Trophoblast cell (in vitro differentiated cells and primary cell): ENCODE measurements at regions not wholly inside any gene's neighbourhood (a gene's known extent, or its start where the extent isn't known, plus 50 kb on each side); places are given as distances from the start of the nearest gene placed in this dataset.
"Not testable (repeated sequence)": the region's sequence is repeated elsewhere in the genome, so short reads cannot be mapped to it uniquely, and the experiment has no call there.

ENCODE experiments used
- DNase-seq, 2 donors: peaks; one replicate each; pipeline ENCODE4 v3.0.0-alpha.2; 2016
- H2AFZ ChIP-seq: 2 replicates; pipeline ENCODE4 v1.6.1; 2013; ENCODE audit warnings: low read length, moderate library complexity, mild to moderate bottlenecking; ENCODE audit not compliant: insufficient read depth, poor library complexity
- H2AK5ac ChIP-seq: 2 replicates; pipeline ENCODE4 v1.6.1; 2013; ENCODE audit warnings: mild to moderate bottlenecking, low read length
- H2BK120ac ChIP-seq: 2 replicates; pipeline ENCODE4 v1.6.1; 2013; ENCODE audit warnings: low read length, mild to moderate bottlenecking, moderate library complexity; ENCODE audit not compliant: insufficient read depth, poor library complexity
- H2BK12ac ChIP-seq: 2 replicates; pipeline ENCODE4 v1.6.1; 2013; ENCODE audit warnings: mild to moderate bottlenecking, low read length, moderate library complexity
- H2BK5ac ChIP-seq: 2 replicates; pipeline ENCODE4 v1.6.1; 2013; ENCODE audit warnings: low read length, low read depth, moderate library complexity, mild to moderate bottlenecking; ENCODE audit not compliant: poor library complexity
- H3K14ac ChIP-seq: 2 replicates; pipeline ENCODE4 v1.6.1; 2013; ENCODE audit warnings: mild to moderate bottlenecking, low read length
- H3K18ac ChIP-seq: 2 replicates; pipeline ENCODE4 v1.6.1; 2013; ENCODE audit warnings: mild to moderate bottlenecking, low read length
- H3K23ac ChIP-seq: 2 replicates; pipeline ENCODE4 v1.6.1; 2013; ENCODE audit warnings: low read length
- H3K27ac ChIP-seq: 2 replicates; pipeline ENCODE4 v1.5.1; 2013; ENCODE audit warnings: low read depth, mild to moderate bottlenecking, inconsistent platforms, low read length, moderate library complexity
- H3K27me3 ChIP-seq: 2 replicates; pipeline ENCODE4 v1.6.1; 2013; ENCODE audit warnings: inconsistent platforms, mild to moderate bottlenecking, low read length, moderate library complexity; ENCODE audit not compliant: insufficient read depth
- H3K36me3 ChIP-seq, 2 experiments: 1 replicate in 1 of 2; 2 replicates in 1 of 2; pipeline ENCODE4 v1.6.1; 2013; ENCODE audit warnings: low read length in 2 of 2, mild to moderate bottlenecking in 2 of 2, moderate library complexity in 1 of 2; ENCODE audit not compliant: insufficient read depth in 2 of 2, control insufficient read depth in 1 of 2
- H3K4ac ChIP-seq: 2 replicates; pipeline ENCODE4 v1.6.1; 2013; ENCODE audit warnings: low read depth, mild to moderate bottlenecking, low read length, moderate library complexity
- H3K4me1 ChIP-seq, 2 experiments: 1 replicate in 1 of 2; 2 replicates in 1 of 2; pipeline ENCODE4 v1.6.1; 2013; ENCODE audit warnings: low read length in 2 of 2, mild to moderate bottlenecking in 2 of 2, moderate library complexity in 1 of 2; ENCODE audit not compliant: insufficient read depth in 2 of 2, control insufficient read depth in 1 of 2
- H3K4me2 ChIP-seq: 2 replicates; pipeline ENCODE4 v1.6.1; 2013; ENCODE audit warnings: inconsistent platforms, mild to moderate bottlenecking, low read length, moderate library complexity
- H3K4me3 ChIP-seq: 2 replicates; pipeline ENCODE4 v1.5.1; 2013; ENCODE audit warnings: mild to moderate bottlenecking, low read depth, low read length, inconsistent platforms
- H3K79me1 ChIP-seq: one replicate; pipeline ENCODE4 v1.6.1; 2013; ENCODE audit warnings: low read length
- H3K79me2 ChIP-seq: 2 replicates; pipeline ENCODE4 v1.6.1; 2013; ENCODE audit warnings: low read length, mild to moderate bottlenecking; ENCODE audit not compliant: control insufficient read depth, insufficient read depth, poor library complexity
- H3K9ac ChIP-seq: 2 replicates; pipeline ENCODE4 v1.6.1; 2013; ENCODE audit warnings: mild to moderate bottlenecking, low read length
- H3K9me3 ChIP-seq: 2 replicates; pipeline ENCODE4 v1.6.1; 2013; ENCODE audit warnings: low read depth, mild to moderate bottlenecking, control low read depth, inconsistent platforms, low read length; ENCODE audit not compliant: insufficient read depth
- H4K12ac ChIP-seq: 2 replicates; pipeline ENCODE4 v1.6.1; 2013; ENCODE audit warnings: low read depth, mild to moderate bottlenecking, low read length, moderate library complexity
- H4K8ac ChIP-seq: 2 replicates; pipeline ENCODE4 v1.6.1; 2013; ENCODE audit warnings: low read depth, mild to moderate bottlenecking, low read length, moderate library complexity
- H4K91ac ChIP-seq: one replicate; pipeline ENCODE4 v1.6.1; 2013; ENCODE audit warnings: low read depth, mild to moderate bottlenecking, low read length, moderate library complexity
- whole genome bisulfite sequencing: extraction: QIAGEN DNeasy Blood & Tissue Kit; methylation state at CpG from one replicate; pipeline ENCODE4 v1.1.7; 2013; ENCODE audit warnings: missing lambda C conversion rate; ENCODE audit not compliant: insufficient read length, insufficient coverage; ENCODE audit errors: extremely low coverage; 5-methylcytosine and 5-hydroxymethylcytosine counted together

DNA sequence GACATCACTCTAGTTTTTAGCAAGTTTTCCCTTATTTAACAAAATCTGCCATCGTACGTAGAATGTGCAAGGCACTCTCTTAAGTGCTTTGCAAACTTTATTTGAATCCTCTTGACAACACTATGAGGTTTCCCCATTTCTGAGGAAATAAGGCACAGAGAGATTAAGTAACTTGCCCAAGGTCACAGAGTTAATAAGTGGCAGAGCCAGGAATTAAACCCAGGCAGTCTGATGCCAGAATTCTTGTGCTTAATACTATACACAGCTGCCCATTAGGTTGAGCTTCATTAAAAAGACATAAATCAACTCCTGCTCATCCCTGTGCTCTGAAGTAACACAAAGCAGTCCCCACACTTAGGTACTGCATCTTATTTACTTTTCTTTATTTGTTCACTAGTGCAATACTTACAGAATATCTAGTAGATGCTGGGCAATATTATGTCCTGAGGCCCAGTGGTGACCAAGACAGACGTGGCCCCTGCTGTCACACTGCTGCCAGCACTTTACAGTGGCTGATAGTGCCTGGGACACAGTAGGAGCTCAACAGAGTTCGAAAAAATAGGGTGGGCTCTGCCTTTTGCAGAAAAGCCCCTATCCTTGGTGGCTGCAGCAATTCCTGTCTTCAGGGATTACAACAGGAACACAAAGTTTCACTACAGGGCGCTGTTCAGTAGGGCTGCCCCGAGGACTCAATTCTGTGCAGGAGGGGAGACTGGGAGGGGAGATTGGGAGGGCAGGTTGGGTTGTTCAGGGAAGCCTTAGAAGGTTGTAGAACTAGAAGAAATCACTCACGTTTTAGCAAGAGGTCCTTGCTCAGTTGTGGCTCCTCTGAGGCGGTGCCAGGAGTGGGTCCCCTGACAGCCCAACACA lies 138.3 kb upstream of the TPM1 start:
- Histone ChIP-seq H3K4me1 (peaks cover 15 to 33% of the 10 kb centered on the region in 2 experiments), H3K9ac (no peak overlapping the region), H3K36me3 (no peaks in the 10 kb centered on the region), H3K4me3 (no peak overlapping the region), H3K9me3 (peaks cover 4% of the 10 kb centered on the region), H4K91ac (peak overlapping the region; percentile 92), H3K18ac (peak overlapping the region; percentile 86), H3K14ac (peak overlapping the region; percentile 78), H2BK12ac (peak overlapping the region; percentile 85), H3K27ac (peak overlapping the region; percentile 87), H2BK5ac (peak overlapping the region; percentile 81), H4K12ac (no peak overlapping the region), H2BK120ac (peak overlapping the region; percentile 89), H3K79me1 (peaks cover 71% of the 10 kb centered on the region), H2AFZ (peak overlapping the region; percentile 23), H2AK5ac (peak overlapping the region; percentile 93), H3K4me2 (no peak overlapping the region), H3K79me2 (peaks cover 14% of the 10 kb centered on the region), H3K27me3 (no peaks in the 10 kb centered on the region), H4K8ac (peak overlapping the region; percentile 59), H3K23ac (no peak overlapping the region), H3K4ac (peak overlapping the region; percentile 63)
- no CpG with 5 or more reads among the region's 8 CpGs for WGBS
- DNase-seq, result no peak

DNA sequence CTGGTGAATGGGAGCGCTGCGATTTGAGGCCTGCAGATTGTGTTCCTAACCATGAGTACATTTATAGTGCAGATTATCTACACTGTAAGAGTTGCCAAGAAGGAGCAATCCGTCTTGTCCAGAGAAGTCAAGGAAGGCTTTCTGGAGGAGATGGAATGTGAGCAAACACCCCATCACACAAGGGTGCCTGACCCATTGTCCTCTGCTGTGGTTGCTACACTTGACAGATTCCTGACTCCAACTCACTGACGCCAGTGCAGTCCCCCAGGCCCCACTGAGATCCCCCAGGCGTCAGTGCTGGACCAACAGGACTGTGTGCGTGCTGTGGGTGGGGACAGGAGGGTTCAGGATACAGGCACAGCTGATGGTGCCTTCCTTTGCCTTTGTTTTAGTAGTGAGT lies 135.9 kb upstream of the TPM1 start:
- H3K27ac ChIP-seq, result no peak overlapping the region
- no peak overlapping the region for H3K4ac ChIP-seq
- peak overlapping the region; percentile 54 for H2AK5ac ChIP-seq
- H2BK12ac ChIP-seq, result peak overlapping the region; percentile 61
- peaks cover 4% of the 10 kb centered on the region for H3K9me3 ChIP-seq
- no peaks in the 10 kb centered on the region for H3K27me3 ChIP-seq
- no peak overlapping the region for H3K23ac ChIP-seq
- no CpG with 5 or more reads among the region's 6 CpGs for WGBS
- H3K9ac ChIP-seq, result no peak overlapping the region
- H3K18ac ChIP-seq, result peak overlapping the region; percentile 24
- no peak for DNase-seq
- H3K79me1 ChIP-seq, result peaks cover 65% of the 10 kb centered on the region
- H4K12ac ChIP-seq, result no peak overlapping the region
- peak overlapping the region; percentile 61 for H2BK120ac ChIP-seq
- peak overlapping the region; percentile 75 for H4K91ac ChIP-seq
- H2AFZ ChIP-seq, result no peak overlapping the region
- no peak overlapping the region for H3K4me2 ChIP-seq
- peaks cover 15 to 40% of the 10 kb centered on the region in 2 experiments for H3K4me1 ChIP-seq
- peak overlapping the region; percentile 4 for H4K8ac ChIP-seq
- peak overlapping the region; percentile 37 for H3K14ac ChIP-seq
- H3K36me3 ChIP-seq, result no peaks in the 10 kb centered on the region
- H3K79me2 ChIP-seq, result peaks cover 8% of the 10 kb centered on the region
- no peak overlapping the region for H3K4me3 ChIP-seq
- peak overlapping the region; percentile 18 for H2BK5ac ChIP-seq

DNA sequence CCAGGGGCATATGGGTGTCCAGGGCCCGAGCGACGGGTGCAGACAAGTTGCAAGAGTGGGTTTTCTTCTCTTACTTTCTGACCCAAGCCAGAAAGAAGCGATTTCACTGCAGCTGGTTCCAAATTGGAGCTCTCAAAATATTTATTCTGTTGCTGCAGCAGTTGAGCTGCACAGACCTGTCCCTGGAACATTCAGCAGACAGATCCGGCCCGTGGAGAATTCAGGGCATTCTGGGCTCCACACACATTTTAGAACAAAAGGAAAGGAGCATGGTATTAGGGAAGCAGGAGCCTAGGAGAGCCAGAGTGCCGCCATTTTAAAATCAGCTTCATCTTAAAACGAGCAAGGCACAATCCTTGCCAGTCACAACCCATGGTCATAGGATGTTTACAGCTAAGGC lies 135.3 kb upstream of the TPM1 start:
- Histone ChIP-seq H3K9ac (no peak overlapping the region), H3K18ac (peak overlapping the region; percentile 20), H3K27me3 (no peaks in the 10 kb centered on the region), H4K12ac (no peak overlapping the region), H2BK5ac (peak overlapping the region; percentile 18), H3K79me2 (peaks cover 7% of the 10 kb centered on the region), H3K27ac (no peak overlapping the region), H3K4me1 (peaks cover 16 to 43% of the 10 kb centered on the region in 2 experiments), H3K79me1 (peaks cover 62% of the 10 kb centered on the region), H3K23ac (no peak overlapping the region), H3K4me2 (no peak overlapping the region), H2AK5ac (peak overlapping the region; percentile 54), H4K8ac (peak overlapping the region; percentile 18), H3K4ac (peak overlapping the region; percentile 2), H3K4me3 (no peak overlapping the region), H2BK120ac (peak overlapping the region; percentile 61), H3K36me3 (no peaks in the 10 kb centered on the region), H4K91ac (peak overlapping the region; percentile 75), H2AFZ (peak overlapping the region; percentile 21), H3K14ac (peak overlapping the region; percentile 42), H2BK12ac (peak overlapping the region; percentile 61), H3K9me3 (peaks cover 4% of the 10 kb centered on the region)
- no CpG with 5 or more reads among the region's 8 CpGs for WGBS
- DNase-seq, result no peak

DNA sequence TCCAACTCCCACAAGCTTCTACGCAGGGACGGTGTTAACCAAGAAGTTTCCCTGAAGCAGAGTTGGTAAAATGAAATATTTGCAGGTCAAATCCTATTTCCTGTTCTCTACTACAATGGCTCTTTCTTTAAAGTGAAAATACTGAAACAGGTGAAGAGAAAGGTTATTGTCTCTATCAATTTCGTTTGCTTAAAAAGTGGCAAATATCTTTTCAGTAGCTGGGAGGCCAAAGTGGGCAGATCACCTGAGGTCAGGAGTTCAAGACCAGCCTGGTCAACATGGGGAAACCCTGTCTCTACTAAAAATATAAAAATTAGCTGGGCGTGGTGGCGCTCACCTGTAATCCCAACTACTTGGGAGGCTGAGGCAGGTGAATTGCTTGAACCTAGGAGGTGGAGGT lies 134.2 kb upstream of the TPM1 start:
- no CpG with 5 or more reads among the region's 5 CpGs for WGBS
- Histone ChIP-seq H2BK12ac (peak overlapping the region; percentile 81), H3K79me1 (peaks cover 60% of the 10 kb centered on the region), H2BK5ac (peak overlapping the region; percentile 60), H2AK5ac (peak overlapping the region; percentile 63), H3K4me1 (peaks cover 16 to 41% of the 10 kb centered on the region in 2 experiments), H4K91ac (peak overlapping the region; percentile 82), H3K14ac (peak overlapping the region; percentile 29), H2BK120ac (peak overlapping the region; percentile 74), H3K4ac (peak overlapping the region; percentile 73)
- H4K12ac ChIP-seq, H2AFZ ChIP-seq, H3K18ac ChIP-seq, DNase-seq, H3K27ac ChIP-seq, H3K79me2 ChIP-seq, H3K23ac ChIP-seq, H3K9ac ChIP-seq, H4K8ac ChIP-seq, H3K36me3 ChIP-seq, H3K4me3 ChIP-seq, H3K27me3 ChIP-seq, H3K4me2 ChIP-seq, H3K9me3 ChIP-seq: not testable (repeated sequence)
